Non-pigmented ciliary epithelial cell (primary cell): ENCODE measurements at regions not wholly inside any gene's neighbourhood (a gene's known extent, or its start where the extent isn't known, plus 50 kb on each side); places are given as distances from the start of the nearest gene placed in this dataset.
"Not testable (repeated sequence)": the region's sequence is repeated elsewhere in the genome, so short reads cannot be mapped to it uniquely, and the experiment has no call there.

Source experiments
- DNase-seq: peaks from one replicate; pipeline ENCODE4 v3.0.0-alpha.2; 2010; ENCODE audit warnings: low read depth

- DNase-seq = no peak
These were observed 55.3 kb downstream of the RPL10L start for GRCh38 chr14:46596236-46596635.

GRCh38 chr14:46582826-46583225 is 68.8 kb downstream of the RPL10L start:
- no peak for DNase-seq

GRCh38 chr14:46581036-46581671 is 70.4 kb downstream of the RPL10L start:
- no peak for DNase-seq

DNA sequence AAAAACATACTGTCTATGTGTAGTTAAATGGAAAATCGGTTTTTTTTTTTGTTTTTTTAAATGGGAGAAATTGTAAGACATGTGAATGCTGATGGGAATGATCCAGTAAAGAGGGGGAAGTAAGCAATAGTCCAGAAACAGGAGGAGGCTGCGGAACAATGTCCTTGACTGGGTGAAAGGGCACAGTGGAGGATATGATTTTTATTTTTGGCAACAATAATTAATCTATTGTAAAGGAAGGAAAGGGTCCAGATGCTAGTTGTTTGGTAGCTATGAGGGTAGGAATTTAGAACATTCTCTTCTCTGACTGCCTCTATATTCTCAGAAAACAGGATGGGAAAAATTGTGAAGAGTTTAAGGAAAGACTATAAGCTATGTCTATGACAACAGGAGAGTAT is 76.6 kb downstream of the RPL10L start:
- no peak for DNase-seq

DNA sequence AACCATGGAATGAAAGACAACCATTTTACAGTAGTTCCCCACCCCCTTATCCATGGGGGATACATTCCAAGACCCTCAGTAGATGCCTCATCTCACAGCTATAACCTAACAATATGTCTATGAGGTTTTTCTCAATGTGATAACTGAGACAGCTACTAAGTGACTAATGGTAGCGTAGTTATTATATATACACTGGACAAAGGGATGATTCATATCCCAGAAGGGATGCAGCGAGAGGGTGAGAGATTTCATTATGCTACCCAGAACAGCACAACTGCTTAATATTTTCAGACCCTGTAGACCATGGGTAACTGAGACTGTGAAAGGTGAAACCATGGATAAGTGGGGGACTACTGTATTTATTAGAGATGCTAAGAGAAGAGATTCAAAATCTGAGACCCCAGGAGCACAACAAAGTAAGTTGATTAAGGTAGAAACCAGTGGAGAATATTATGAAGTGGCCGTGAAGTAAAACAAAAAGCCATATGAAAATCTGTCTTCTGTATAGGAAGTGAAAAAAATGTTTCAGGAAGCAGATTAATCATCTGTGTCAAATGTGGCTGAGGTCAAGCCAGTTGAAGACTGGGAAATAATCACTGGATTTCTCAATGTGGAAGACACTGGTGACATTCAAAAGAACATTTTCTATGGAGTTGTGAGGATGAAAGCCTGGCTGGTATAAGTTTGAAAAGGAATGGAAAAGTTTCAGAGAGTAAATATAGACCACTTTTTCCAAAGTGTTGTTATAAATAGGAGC is 77.2 kb downstream of the RPL10L start:
- no peak for DNase-seq

DNA sequence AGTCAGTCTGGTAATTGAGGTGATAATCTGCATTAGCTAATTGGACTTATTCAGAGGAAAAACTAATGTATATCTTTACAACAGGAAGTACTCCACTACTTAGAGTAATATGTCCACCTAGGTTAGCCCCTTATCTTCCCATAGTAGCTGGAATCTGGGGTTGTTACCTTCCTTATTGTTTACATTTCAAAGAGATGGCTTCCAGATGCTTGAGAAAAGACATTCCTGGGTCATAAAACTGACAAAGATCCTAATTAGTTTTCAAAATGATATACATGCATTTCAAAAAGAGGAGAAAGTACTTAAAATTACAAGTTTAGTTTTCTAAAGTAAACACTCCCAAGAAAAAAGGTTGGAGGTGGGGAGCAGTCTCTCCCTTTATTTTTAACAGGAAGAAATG is 78.1 kb downstream of the RPL10L start:
- no peak for DNase-seq

DNA sequence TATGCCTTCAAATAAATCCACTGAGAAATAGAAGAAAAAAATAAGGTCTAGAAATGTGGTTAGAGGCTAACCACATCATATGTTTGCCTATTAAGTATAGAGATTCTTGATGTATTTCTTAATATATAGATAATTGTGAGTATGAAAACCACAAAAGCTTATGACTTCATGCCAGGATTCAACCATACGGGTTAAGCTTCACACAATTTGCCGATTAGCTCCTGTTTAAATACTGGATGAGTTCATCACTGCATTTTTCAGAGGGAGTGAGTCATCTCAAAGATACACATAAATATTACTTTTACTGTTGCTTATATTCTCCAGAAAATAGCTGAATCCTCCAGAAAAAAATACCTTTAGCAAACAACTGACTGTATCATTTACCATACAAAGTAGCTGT is 79.6 kb downstream of the RPL10L start:
- DNase-seq = peak; percentile 59

GRCh38 chr14:46568161-46568560 is 83.4 kb downstream of the RPL10L start:
- not testable (repeated sequence) for DNase-seq

- no peak for DNase-seq
These were observed 100.7 kb downstream of the RPL10L start for GRCh38 chr14:46550836-46551235.

DNA sequence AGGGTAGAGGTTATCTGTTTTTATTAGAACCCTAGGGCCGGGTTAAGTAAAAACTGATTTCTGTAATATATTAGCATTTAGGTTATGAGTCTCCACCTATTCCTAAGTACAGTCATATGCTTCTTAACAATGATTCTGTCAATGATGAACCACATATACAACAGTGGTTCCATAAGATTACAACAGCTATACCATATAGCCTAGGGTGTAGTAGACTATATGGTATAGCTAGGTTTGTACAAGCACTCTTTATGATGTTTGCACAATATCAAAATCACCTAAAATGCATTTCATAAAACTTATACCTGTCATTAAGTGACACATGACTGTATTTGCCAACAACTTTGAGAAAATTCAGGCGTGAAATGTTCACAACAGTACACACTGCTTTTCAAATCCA is 110.6 kb downstream of the RPL10L start:
- no peak for DNase-seq

GRCh38 chr14:46519121-46519520 is 132.5 kb downstream of the RPL10L start:
- no peak for DNase-seq

GRCh38 chr14:46508752-46509151 is 142.8 kb downstream of the RPL10L start:
- not testable (repeated sequence) for DNase-seq

DNA sequence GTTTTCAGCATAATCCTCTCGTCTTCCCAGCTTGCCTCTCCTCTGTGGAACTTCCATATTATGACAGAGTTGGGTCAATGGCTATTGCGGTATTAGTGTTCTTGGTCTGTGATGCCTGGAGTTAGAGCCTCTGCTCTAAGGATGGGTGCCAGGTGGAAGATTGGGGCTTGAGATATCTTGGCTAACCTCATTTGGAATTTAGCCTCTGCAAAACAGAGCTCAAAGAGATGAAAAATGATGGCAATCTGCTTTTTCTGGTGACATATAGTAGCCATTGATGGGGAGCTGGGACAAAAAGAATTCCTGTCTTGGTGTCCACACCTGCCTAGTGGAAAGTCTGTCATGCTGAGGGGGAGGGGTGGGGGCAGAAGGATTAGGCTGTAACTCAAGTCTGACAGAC is 152.1 kb downstream of the RPL10L start:
- DNase-seq = no peak

DNA sequence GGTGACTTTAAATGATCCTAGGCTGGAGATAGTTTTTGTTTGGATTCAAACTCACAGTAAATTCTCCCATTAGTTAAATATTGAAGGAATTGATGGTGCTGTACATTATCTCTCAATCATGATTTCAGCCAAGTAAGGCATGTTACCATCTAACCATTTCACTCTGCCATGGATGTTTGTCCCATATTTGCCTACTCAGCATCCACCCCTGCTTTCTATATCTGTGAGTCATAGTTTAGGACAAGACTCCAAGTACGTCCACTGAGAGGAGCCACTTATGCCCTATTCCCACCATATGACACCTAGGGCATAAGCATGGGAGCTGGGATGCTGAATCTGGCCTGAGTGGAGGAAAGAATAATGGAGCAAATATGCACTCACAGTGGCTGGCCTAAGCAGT is 155.2 kb downstream of the RPL10L start:
- DNase-seq = no peak

DNA sequence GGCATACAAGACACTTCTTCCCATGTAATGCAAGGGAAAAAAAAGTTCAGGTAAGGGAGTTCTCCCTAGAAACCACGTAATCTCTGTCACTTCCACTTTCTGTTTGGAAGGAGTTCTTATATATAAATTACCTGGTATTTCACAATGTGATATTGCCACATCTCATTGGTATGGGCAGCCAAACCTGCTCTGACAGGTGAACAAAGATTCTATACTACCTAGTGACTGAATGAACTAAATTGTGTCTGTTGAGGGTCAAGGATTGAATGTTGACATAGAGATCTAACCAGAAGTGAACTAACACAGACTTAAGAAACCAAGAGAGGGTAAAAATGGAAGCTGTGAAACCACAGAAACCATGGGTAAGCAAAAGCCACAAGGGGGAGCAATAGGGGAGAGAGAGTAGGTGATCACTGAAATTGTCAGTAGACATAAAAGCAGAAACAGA is 161.3 kb downstream of the RPL10L start:
- DNase-seq = no peak

GRCh38 chr14:46488374-46488773 is 163.2 kb downstream of the RPL10L start:
- no peak for DNase-seq

- no peak for DNase-seq
These were observed 163.8 kb downstream of the RPL10L start for GRCh38 chr14:46487582-46488350.

DNA sequence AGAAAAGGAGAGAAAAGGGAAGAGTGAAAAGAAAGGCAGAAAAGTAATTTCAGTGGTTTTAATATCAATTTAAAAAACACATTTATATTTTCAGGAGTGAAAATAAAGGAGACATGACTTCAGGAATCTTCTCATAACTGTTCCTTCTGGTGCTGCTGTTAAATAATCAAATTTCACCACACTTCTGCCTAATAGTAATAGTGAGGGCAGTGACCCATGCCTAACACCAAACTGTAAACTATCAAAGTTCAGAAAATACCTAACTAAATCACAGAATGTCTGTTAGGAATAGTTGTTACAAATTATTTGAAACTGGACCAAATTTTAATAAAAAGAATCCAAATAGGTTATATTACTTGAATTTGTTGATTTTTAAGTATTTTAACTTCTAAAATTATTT is 169.4 kb downstream of the RPL10L start:
- no peak for DNase-seq

DNA sequence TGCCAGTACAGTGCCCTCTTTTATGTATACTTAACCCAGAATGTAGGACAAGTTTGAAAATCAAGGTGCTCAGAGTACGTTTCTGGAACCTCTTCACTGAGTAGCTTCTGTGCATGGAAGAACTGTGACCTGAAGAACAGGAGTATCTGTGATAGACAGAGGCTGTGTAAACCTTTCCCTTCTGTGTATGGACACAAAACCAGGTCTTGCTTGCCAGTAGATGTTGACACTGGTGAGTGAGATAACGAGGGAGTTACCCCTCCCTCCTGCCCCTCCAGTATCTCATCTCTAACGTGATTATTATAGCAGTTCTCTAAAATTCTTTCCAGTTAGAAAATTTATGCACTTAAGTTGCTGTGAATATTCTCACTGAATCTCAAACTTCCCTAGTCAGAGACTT is 170.8 kb downstream of the RPL10L start:
- DNase-seq = no peak

- no peak for DNase-seq
These were observed 179.3 kb downstream of the RPL10L start for GRCh38 chr14:46472261-46472660.

DNA sequence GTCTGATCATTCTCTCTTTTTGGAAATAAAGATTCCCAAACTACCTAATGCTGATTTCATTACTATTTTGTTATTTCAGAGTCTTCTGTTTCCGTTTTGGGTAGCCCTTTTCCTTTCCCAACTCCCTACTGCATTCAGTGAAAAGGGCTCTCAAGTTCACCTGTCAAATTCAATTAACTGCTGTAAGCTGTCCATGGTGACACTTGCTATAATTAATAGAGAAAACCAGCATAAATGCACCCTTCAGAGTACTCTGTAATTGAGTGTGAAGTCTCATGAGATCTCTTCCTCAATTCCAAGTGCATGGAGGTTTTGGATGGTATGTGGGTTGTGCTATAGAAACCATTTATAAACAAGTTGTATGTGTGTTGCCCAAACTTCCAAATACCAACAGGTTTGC is 187.2 kb downstream of the RPL10L start:
- no peak for DNase-seq

DNA sequence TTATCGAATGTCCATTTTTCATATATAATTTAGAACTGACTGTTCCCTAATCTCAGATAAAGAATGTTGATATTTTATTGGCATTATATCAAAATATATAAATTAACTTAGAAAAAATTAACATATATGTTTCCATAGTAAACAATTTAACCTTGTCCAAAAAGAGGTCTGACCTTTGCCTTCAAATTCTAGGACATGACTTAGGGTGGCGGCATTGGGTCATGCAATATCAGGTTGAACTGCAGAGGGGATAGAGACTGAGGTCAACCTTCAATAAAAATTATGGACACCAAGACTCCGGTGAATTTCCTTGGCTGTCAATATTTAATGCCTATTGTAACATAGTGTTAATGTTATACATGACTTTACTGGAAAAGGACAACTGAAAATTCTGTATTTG is 199.8 kb downstream of the RPL10L start:
- no peak for DNase-seq

- no peak for DNase-seq
These were observed 206.9 kb downstream of the RPL10L start for GRCh38 chr14:46444666-46445065.
